PC-3 (cell line): ENCODE measurements at regions not wholly inside any gene's neighbourhood (a gene's known extent, or its start where the extent isn't known, plus 50 kb on each side); places are given as distances from the start of the nearest gene placed in this dataset.

Experiments used
- CTCF ChIP-seq: fragments of 300-600 bp; sonication (generic); conservative IDR thresholded peaks from 2 replicates; pipeline ENCODE4 v1.5.1; 2017; ENCODE audit warnings: antibody characterized with exemption, low read depth, mild to moderate bottlenecking, low read length
- EZH2phosphoT487 ChIP-seq: fragments of 300-600 bp; sonication (generic); IDR thresholded peaks from 2 replicates; pipeline ENCODE4 v1.6.1; 2018; ENCODE audit warnings: mild to moderate bottlenecking, antibody characterized with exemption, low read length, borderline replicate concordance

- TF ChIP-seq CTCF, result no peak
- TF ChIP-seq EZH2phosphoT487, result no peak
Observed at GRCh38 chr3:157669416-157669815, 166.2 kb upstream of the VEPH1 start.
